ENCODE measurements at regions not wholly inside any gene's neighbourhood (a gene's known extent, or its start where the extent isn't known, plus 50 kb on each side); places are given as distances from the start of the nearest gene placed in this dataset.

DNA sequence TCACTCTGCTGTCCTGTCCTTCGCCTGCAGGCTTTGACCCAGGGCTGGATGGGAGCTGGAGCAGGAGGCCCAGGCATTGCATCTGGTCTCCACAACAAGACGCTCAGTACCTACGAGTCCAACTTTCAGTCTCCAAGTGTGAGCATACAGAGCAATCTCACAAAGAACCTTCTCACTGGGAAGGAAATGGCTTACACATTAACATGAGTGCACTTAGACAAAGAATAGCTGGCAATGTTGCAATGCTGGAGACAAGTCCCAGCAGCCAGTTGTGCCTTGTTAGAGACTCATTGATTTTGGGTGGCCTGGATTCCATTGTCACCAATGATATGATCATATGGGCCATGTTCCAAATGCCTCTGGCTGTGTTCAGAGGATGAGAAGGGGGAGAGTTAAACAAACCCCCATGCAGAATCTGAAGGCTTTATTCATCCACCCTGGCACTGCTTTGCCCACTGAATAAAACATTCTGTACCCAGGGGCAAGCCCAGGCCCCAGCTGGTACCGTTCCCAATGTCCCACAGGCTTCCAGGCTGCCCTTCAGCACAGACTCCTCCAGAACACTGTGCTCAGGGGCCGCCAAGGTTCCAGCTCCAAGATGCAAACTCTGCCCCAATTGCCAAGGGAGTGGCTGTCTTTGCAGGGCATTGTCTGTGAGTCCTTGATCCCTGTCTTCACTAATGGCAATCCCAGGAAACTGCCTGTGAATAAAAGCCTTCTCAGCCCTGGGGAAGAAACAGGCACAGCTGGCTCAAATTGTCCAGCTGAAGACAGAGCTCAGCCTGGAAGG is 185.5 kb downstream of the HSD17B3 start:
- no peak for DNase-seq (ENCODE audit: low read depth)
- H3K4me3 ChIP-seq (ENCODE audit: low read depth, low read length): no peak overlapping the region
- no peak for TF ChIP-seq CTCF (conservative IDR thresholded peaks at IDR 0.05; ENCODE audit: low read depth, low read length)

DNA sequence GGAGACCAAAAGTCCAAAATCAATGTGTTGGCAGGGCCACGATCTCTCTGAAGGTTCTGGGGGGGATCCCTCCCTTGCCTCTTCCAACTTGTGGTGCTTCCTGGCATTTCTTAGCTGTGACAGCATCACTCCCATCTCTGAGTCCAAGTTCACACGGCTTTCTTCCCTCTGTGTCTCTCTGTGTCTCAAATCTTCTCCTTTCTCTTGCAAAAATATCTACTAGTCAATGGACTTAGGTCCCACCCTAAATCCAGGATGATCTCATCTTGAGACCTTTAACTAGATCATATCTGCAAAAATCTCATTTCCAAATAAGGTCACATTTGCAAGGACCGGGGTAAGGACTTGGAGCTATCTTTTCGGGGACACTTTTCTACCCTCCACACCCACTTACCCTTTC is 186.1 kb downstream of the HSD17B3 start:
- no peak for TF ChIP-seq CTCF (conservative IDR thresholded peaks at IDR 0.05; ENCODE audit: low read depth, low read length)
- DNase-seq (ENCODE audit: low read depth): no peak
- H3K4me3 ChIP-seq (ENCODE audit: low read depth, low read length): no peak overlapping the region

DNA sequence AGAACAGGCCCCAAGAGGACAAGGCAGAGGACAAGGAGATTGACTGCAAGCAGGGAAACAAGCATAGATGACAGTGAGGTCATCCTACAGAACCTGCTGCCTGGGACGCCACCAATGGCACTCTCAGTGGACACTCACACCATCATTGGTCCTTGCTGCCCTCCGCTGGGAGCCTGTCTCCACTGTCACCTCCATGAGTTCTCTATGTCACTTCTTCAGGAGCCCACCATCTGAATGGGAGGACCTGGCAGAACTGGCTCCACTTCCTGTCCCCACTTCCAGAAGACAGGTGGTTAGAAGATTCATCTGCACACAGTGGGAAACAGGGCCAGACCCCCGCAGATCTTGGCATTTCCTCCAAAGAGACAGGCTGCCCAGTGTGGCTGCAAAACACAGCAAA is 188.9 kb downstream of the HSD17B3 start:
- H3K4me3 ChIP-seq (ENCODE audit: low read depth, low read length): no peak overlapping the region
- DNase-seq (ENCODE audit: low read depth): no peak
- TF ChIP-seq CTCF (conservative IDR thresholded peaks at IDR 0.05; ENCODE audit: low read depth, low read length): no peak

- TF ChIP-seq CTCF (conservative IDR thresholded peaks at IDR 0.05; ENCODE audit: low read depth, low read length): no peak
- DNase-seq (ENCODE audit: low read depth): peak; percentile 59
- no peak overlapping the region for H3K4me3 ChIP-seq (ENCODE audit: low read depth, low read length)
These were observed 192.2 kb downstream of the HSD17B3 start for GRCh38 chr9:96109680-96110351.

DNA sequence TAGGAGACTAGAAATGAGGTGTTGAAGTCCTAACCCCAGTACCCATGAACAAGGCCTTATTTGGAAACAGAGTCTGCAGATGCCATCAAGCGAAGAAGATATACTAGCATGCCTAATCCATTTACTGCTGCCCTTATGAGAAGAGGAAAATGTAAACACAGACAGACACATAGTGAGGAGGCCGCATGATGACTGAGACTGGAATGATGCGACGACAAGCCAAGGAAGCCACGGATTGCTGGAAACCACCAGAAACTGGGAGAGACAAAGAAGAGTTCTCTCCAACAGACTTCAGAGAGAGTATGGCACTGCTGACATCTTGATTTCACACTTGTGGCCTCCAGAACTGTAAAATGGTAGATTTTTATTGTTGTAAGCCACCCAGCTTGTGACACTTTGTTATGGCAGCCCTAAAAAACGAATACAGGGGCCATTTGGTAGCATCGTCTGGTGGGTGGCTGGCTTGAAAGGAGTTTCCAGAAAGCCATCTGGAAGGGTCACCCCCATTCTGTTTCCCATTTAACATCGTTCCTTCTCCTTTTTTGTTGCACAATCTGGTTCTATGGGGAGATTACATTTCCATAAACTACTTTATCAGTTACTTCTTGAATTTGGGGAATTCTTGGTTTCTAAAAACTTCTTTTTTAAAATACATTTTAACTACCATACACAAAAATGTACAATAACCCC is 193.1 kb downstream of the HSD17B3 start:
- no peak overlapping the region for H3K4me3 ChIP-seq (ENCODE audit: low read depth, low read length)
- TF ChIP-seq CTCF (conservative IDR thresholded peaks at IDR 0.05; ENCODE audit: low read depth, low read length): no peak
- DNase-seq (ENCODE audit: low read depth): no peak

GRCh38 chr9:96107436-96107835 is 194.5 kb downstream of the HSD17B3 start:
- no peak for DNase-seq (ENCODE audit: low read depth)
- TF ChIP-seq CTCF (conservative IDR thresholded peaks at IDR 0.05; ENCODE audit: low read depth, low read length): no peak
- no peak overlapping the region for H3K4me3 ChIP-seq (ENCODE audit: low read depth, low read length)

All from choroid plexus epithelial cell (primary cell).